ENCODE measurements at regions not wholly inside any gene's neighbourhood (a gene's known extent, or its start where the extent isn't known, plus 50 kb on each side); places are given as distances from the start of the nearest gene placed in this dataset.

GRCh38 chr13:53885997-53886396 lies 857.4 kb downstream of the OLFM4 start:
- DNase-seq: no peak

- no peak for DNase-seq
Measured at GRCh38 chr13:53890696-53891095, 862.1 kb downstream of the OLFM4 start.

- no peak for DNase-seq
Measured at GRCh38 chr13:53901593-53901992, 873.0 kb downstream of the OLFM4 start.

GRCh38 chr13:53907891-53908290 lies 879.3 kb downstream of the OLFM4 start:
- DNase-seq: no peak

GRCh38 chr13:53920916-53921315 lies 892.3 kb downstream of the OLFM4 start:
- DNase-seq: peak; percentile 55

- DNase-seq: no peak
Measured at GRCh38 chr13:53921473-53921872, 892.9 kb downstream of the OLFM4 start.

- no peak for DNase-seq
Measured at GRCh38 chr13:53941588-53942190, 913.1 kb downstream of the OLFM4 start.

GRCh38 chr13:53946500-53946899 lies 917.9 kb downstream of the OLFM4 start:
- DNase-seq: no peak

GRCh38 chr13:53953183-53953582 lies 924.6 kb downstream of the OLFM4 start:
- DNase-seq: no peak
